Testis (tissue), 2 donors: ENCODE measurements at regions not wholly inside any gene's neighbourhood (a gene's known extent, or its start where the extent isn't known, plus 50 kb on each side); places are given as distances from the start of the nearest gene placed in this dataset.
"Not testable (repeated sequence)": the region's sequence is repeated elsewhere in the genome, so short reads cannot be mapped to it uniquely, and the experiment has no call there.

Experiments
- DNase-seq: peaks from one replicate; pipeline ENCODE4 v3.0.0-alpha.2; 2019
- H3K27ac ChIP-seq, 2 donors: fragments of 200-600 bp; sonication (generic); one replicate each; pipeline ENCODE4 v1.5.1; 2019
- H3K27me3 ChIP-seq: fragments of 200-600 bp; sonication (generic); one replicate; pipeline ENCODE4 v1.5.1; 2019
- H3K36me3 ChIP-seq: fragments of 200-600 bp; sonication (generic); one replicate; pipeline ENCODE4 v1.5.1; 2017; ENCODE audit warnings: low read depth; ENCODE audit errors: missing control alignments
- H3K4me1 ChIP-seq: fragments of 200-600 bp; sonication (generic); one replicate; pipeline ENCODE4 v1.5.1; 2019
- H3K4me3 ChIP-seq, 2 donors: fragments of 200-600 bp; sonication (generic); one replicate each; pipeline ENCODE4 v1.5.1; 2017 to 2019
- H3K9me3 ChIP-seq: fragments of 200-600 bp; sonication (generic); one replicate; pipeline ENCODE4 v1.5.1; 2017
- POLR2A ChIP-seq: fragments of 450-650 bp; IDR thresholded peaks from one replicate; pipeline ENCODE4 v1.6.1; 2017; ENCODE audit warnings: antibody characterized with exemption, mild to moderate bottlenecking, moderate library complexity
- WGBS, 2 donors: methylation state at CpG; one replicate each; pipeline ENCODE4 v1.1.5; 2018; 5-methylcytosine and 5-hydroxymethylcytosine counted together
- intact Hi-C: fragments of 100-400 bp; cut with DNase I; formaldehyde crosslinking; loops from one replicate; pipeline ENCODE4 v1.15.1; 2023; ENCODE audit warnings: low total_unique reads
- TF ChIP-seq, protein P1 (sequence below), 3 experiments: fragments of 450-650 bp in 2 of 3; fragments of 200-600 bp in 1 of 3; sonication (generic) in 1 of 3; IDR thresholded peaks; one replicate each; pipeline ENCODE4 v1.5.1; 2016 to 2019; ENCODE audit warnings: antibody characterized with exemption in 3 of 3, mild to moderate bottlenecking in 2 of 3, moderate library complexity in 1 of 3

- H3K4me1 ChIP-seq: no peaks in the 10 kb centered on the region
- intact Hi-C loops: no loop called here
- 88 to 100% methylated on average over 1 of the region's 1 CpG for WGBS, 2 donors
- no peaks in the 10 kb centered on the region for H3K36me3 ChIP-seq
- no peaks in the 10 kb centered on the region for H3K9me3 ChIP-seq
- H3K27ac ChIP-seq: no peak overlapping the region
- no peak overlapping the region for H3K4me3 ChIP-seq
- DNase-seq: no peak
- no peak for TF ChIP-seq POLR2A
- TF ChIP-seq, protein P1, sequence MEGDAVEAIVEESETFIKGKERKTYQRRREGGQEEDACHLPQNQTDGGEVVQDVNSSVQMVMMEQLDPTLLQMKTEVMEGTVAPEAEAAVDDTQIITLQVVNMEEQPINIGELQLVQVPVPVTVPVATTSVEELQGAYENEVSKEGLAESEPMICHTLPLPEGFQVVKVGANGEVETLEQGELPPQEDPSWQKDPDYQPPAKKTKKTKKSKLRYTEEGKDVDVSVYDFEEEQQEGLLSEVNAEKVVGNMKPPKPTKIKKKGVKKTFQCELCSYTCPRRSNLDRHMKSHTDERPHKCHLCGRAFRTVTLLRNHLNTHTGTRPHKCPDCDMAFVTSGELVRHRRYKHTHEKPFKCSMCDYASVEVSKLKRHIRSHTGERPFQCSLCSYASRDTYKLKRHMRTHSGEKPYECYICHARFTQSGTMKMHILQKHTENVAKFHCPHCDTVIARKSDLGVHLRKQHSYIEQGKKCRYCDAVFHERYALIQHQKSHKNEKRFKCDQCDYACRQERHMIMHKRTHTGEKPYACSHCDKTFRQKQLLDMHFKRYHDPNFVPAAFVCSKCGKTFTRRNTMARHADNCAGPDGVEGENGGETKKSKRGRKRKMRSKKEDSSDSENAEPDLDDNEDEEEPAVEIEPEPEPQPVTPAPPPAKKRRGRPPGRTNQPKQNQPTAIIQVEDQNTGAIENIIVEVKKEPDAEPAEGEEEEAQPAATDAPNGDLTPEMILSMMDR (IDR thresholded peaks at IDR 0.05): no peak
- H3K27me3 ChIP-seq: no peaks in the 10 kb centered on the region
Measured at GRCh38 chr1:82145656-82146055, 344.9 kb downstream of the ADGRL2 start.

- intact Hi-C loops: no loop called here
Measured at GRCh38 chr1:82143108-82143833, 342.5 kb downstream of the ADGRL2 start.

GRCh38 chr1:82141390-82141789 lies 340.7 kb downstream of the ADGRL2 start:
- DNase-seq: no peak
- Histone ChIP-seq H3K4me3 (no peak overlapping the region), H3K9me3 (no peaks in the 10 kb centered on the region), H3K36me3 (no peaks in the 10 kb centered on the region), H3K27me3 (no peaks in the 10 kb centered on the region), H3K4me1 (no peaks in the 10 kb centered on the region), H3K27ac (no peak overlapping the region)
- intact Hi-C loops: no loop called here
- WGBS, 2 donors: 70 to 76% methylated on average over 2 of the region's 2 CpGs
- TF ChIP-seq, protein P1 (IDR thresholded peaks at IDR 0.05): no peak
- no peak for TF ChIP-seq POLR2A

More at GRCh38 chr1:82143108-82143833, 342.5 kb downstream of the ADGRL2 start:
- H3K27ac ChIP-seq: no peak overlapping the region
- H3K4me3 ChIP-seq: no peak overlapping the region
- no peaks in the 10 kb centered on the region for H3K9me3 ChIP-seq
- no peak for TF ChIP-seq POLR2A
- TF ChIP-seq, protein P1 (IDR thresholded peaks at IDR 0.05): no peak
- WGBS, 2 donors: 82 to 87% methylated on average over 3 of the region's 3 CpGs
- DNase-seq: no peak
- no peaks in the 10 kb centered on the region for H3K36me3 ChIP-seq
- no peaks in the 10 kb centered on the region for H3K4me1 ChIP-seq
- no peaks in the 10 kb centered on the region for H3K27me3 ChIP-seq

DNA sequence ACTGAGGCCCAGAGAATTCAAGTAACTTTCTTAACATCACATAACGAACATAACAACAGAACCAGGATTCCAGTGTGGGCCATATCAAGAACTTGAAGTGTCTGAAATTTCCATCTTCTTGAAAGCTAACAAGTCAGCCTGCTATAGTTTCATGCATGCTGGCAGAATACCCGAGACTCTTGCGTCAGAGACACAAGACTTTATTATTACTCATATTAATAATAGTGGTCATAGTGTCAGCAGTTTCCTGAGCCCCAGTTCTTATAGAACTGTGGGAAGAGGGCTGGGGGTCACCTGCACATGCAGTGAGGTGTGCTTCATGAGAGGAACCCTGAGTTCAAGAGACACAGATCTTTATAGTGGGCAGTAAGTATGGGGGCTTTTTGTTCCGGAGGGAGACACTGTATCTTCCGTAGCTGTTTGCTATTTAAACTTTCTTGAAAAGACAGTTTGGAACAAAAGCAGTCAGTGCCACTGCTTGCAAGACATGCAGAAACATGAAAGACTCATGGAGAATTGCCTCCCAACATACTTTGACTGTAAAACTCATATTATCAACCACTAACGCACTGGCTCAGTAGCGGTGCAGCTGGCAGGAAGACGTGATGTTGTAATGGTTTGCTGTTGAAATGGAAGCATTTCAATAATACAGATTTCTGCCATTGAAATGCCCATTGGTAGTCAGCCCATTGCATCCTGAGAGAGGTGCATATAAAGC lies 339.2 kb downstream of the ADGRL2 start:
- H3K36me3 ChIP-seq: no peaks in the 10 kb centered on the region
- WGBS, 2 donors: 87 to 92% methylated on average over 8 of the region's 8 CpGs
- H3K4me1 ChIP-seq: no peaks in the 10 kb centered on the region
- no peaks in the 10 kb centered on the region for H3K27me3 ChIP-seq
- H3K9me3 ChIP-seq: no peaks in the 10 kb centered on the region
- H3K27ac ChIP-seq: no peak overlapping the region
- intact Hi-C loops: no loop called here
- no peak overlapping the region for H3K4me3 ChIP-seq
- no peak for DNase-seq
- TF ChIP-seq POLR2A: no peak
- TF ChIP-seq, protein P1 (IDR thresholded peaks at IDR 0.05): no peak

DNA sequence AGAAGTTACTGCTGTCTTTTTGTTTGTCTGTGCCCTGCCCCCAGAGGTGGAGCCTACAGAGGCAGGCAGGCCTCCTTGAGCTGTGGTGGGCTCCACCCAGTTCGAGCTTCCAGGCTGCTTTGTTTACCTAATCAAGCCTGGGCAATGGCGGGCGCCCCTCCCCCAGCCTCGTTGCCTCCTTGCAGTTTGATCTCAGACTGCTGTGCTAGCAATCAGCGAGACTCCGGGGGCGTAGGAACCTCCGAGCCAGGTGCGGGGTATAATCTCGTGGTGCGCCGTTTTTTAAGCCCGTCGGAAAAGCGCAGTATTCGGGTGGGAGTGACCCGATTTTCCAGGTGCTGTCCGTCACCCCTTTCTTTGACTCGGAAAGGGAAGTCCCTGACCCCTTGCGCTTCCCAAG lies 335.6 kb downstream of the ADGRL2 start:
- DNase-seq, H3K27ac ChIP-seq, H3K36me3 ChIP-seq, H3K9me3 ChIP-seq, intact Hi-C loops, H3K4me1 ChIP-seq, H3K4me3 ChIP-seq, H3K27me3 ChIP-seq: not testable (repeated sequence)
- WGBS, 2 donors: 90 to 96% methylated on average over 16 to 20 of the region's 20 CpGs
